ENCODE measurements at regions not wholly inside any gene's neighbourhood (a gene's known extent, or its start where the extent isn't known, plus 50 kb on each side); places are given as distances from the start of the nearest gene placed in this dataset.
"Not testable (repeated sequence)": the region's sequence is repeated elsewhere in the genome, so short reads cannot be mapped to it uniquely, and the experiment has no call there.

GRCh38 chr2:139544186-139544851 lies 764.1 kb upstream of the NXPH2 start:
- Histone ChIP-seq H3K4me2 (ENCODE audit: low read depth, low read length, poor library complexity, severe bottlenecking) (no peak overlapping the region), H3F3A (ENCODE audit: low read depth) (no peaks in the 10 kb centered on the region)

GRCh38 chr2:139538332-139539020 lies 758.3 kb upstream of the NXPH2 start:
- not testable (repeated sequence) for H3K9me2 ChIP-seq (replicated peaks; ENCODE audit: low read depth, low read length); H3K9me3 ChIP-seq (ENCODE audit: insufficient read depth, low read depth, low read length); H3K9ac ChIP-seq (ENCODE audit: low read depth, low read length, poor library complexity, severe bottlenecking); H3K27me3 ChIP-seq (ENCODE audit: insufficient read depth, low read length, poor library complexity, severe bottlenecking); H3F3A ChIP-seq (ENCODE audit: low read depth); H3K4me1 ChIP-seq (ENCODE audit: insufficient read depth, low read length, poor library complexity, severe bottlenecking); H2AFZ ChIP-seq (ENCODE audit: low read length); H3K4me2 ChIP-seq (ENCODE audit: low read depth, low read length, poor library complexity, severe bottlenecking); H3K4me3 ChIP-seq (ENCODE audit: low read length, poor library complexity, severe bottlenecking); H4K20me1 ChIP-seq (ENCODE audit: insufficient read depth, low read length, poor library complexity, severe bottlenecking); H3K36me3 ChIP-seq (ENCODE audit: insufficient read depth, low read length); H3K79me2 ChIP-seq (ENCODE audit: insufficient read depth, low read length)

More at GRCh38 chr2:139544186-139544851, 764.1 kb upstream of the NXPH2 start:
- no peaks in the 10 kb centered on the region for H3K27me3 ChIP-seq (ENCODE audit: insufficient read depth, low read length, poor library complexity, severe bottlenecking)
- no peaks in the 10 kb centered on the region for H3K9me3 ChIP-seq (ENCODE audit: insufficient read depth, low read depth, low read length)
- no peaks in the 10 kb centered on the region for H3K36me3 ChIP-seq (ENCODE audit: insufficient read depth, low read length)
- H3K4me1 ChIP-seq (ENCODE audit: insufficient read depth, low read length, poor library complexity, severe bottlenecking): no peaks in the 10 kb centered on the region
- H4K20me1 ChIP-seq (ENCODE audit: insufficient read depth, low read length, poor library complexity, severe bottlenecking): no peaks in the 10 kb centered on the region
- H3K79me2 ChIP-seq (ENCODE audit: insufficient read depth, low read length): no peaks in the 10 kb centered on the region
- no peak overlapping the region for H2AFZ ChIP-seq (ENCODE audit: low read length)
- TF ChIP-seq CTCF (conservative IDR thresholded peaks at IDR 0.05; ENCODE audit: low read length): no peak
- TF ChIP-seq EZH2phosphoT487 (IDR thresholded peaks at IDR 0.05; ENCODE audit: borderline replicate concordance): no peak
- no peaks in the 10 kb centered on the region for H3K9me2 ChIP-seq (replicated peaks; ENCODE audit: low read depth, low read length)
- no peak overlapping the region for H3K4me3 ChIP-seq (ENCODE audit: low read length, poor library complexity, severe bottlenecking)
- H3K9ac ChIP-seq (ENCODE audit: low read depth, low read length, poor library complexity, severe bottlenecking): no peak overlapping the region

GRCh38 chr2:139529080-139529479 lies 748.9 kb upstream of the NXPH2 start:
- Histone ChIP-seq H3K9me2 (replicated peaks; ENCODE audit: low read depth, low read length) (no peaks in the 10 kb centered on the region), H3K4me1 (ENCODE audit: insufficient read depth, low read length, poor library complexity, severe bottlenecking) (no peaks in the 10 kb centered on the region), H3K4me3 (ENCODE audit: low read length, poor library complexity, severe bottlenecking) (no peak overlapping the region), H2AFZ (ENCODE audit: low read length) (no peak overlapping the region), H3K36me3 (ENCODE audit: insufficient read depth, low read length) (no peaks in the 10 kb centered on the region), H3K79me2 (ENCODE audit: insufficient read depth, low read length) (no peaks in the 10 kb centered on the region), H3K9ac (ENCODE audit: low read depth, low read length, poor library complexity, severe bottlenecking) (no peak overlapping the region), H3K27me3 (ENCODE audit: insufficient read depth, low read length, poor library complexity, severe bottlenecking) (no peaks in the 10 kb centered on the region), H3K9me3 (ENCODE audit: insufficient read depth, low read depth, low read length) (no peaks in the 10 kb centered on the region), H3K4me2 (ENCODE audit: low read depth, low read length, poor library complexity, severe bottlenecking) (no peak overlapping the region), H3F3A (ENCODE audit: low read depth) (no peaks in the 10 kb centered on the region), H4K20me1 (ENCODE audit: insufficient read depth, low read length, poor library complexity, severe bottlenecking) (no peaks in the 10 kb centered on the region)
- TF ChIP-seq EZH2phosphoT487 (IDR thresholded peaks at IDR 0.05; ENCODE audit: borderline replicate concordance): no peak
- TF ChIP-seq CTCF (conservative IDR thresholded peaks at IDR 0.05; ENCODE audit: low read length): no peak
